Panc1 (cell line): ENCODE measurements at regions not wholly inside any gene's neighbourhood (a gene's known extent, or its start where the extent isn't known, plus 50 kb on each side); places are given as distances from the start of the nearest gene placed in this dataset.

Experiments
- CTCF ChIP-seq: fragments of 450-650 bp; IDR thresholded peaks from 2 replicates; pipeline ENCODE4 v1.5.1; 2017; ENCODE audit warnings: mild to moderate bottlenecking
- POLR2AphosphoS5 ChIP-seq: IDR thresholded peaks from 2 replicates; pipeline ENCODE4 v1.6.1; 2012; ENCODE audit warnings: mild to moderate bottlenecking, low read depth, low read length, moderate library complexity
- SIN3A ChIP-seq: IDR thresholded peaks from 2 replicates; pipeline ENCODE4 v1.6.1; 2012; ENCODE audit warnings: low read depth, mild to moderate bottlenecking, low read length, moderate library complexity, borderline replicate concordance; ENCODE audit not compliant: insufficient read depth

DNA sequence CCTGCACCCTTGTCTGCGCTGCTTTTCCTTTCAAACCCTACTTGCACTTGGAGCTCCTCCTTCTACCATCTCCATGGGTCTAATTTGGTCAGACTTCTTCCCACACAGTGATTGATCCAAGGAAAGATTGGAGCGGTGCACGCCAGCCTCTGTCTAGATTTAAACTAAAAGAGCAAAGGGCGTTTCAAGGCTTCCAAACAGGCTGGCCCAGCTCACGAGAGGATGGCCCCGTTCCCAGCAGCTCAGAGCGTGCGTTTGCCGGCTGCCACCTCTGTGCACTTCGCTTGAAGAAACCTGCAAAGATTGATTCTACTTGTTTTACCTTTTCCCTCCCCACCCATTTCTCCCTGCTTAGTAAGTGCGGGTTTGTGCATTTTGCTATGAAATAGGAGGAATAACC, 78.8 kb upstream of the ALKAL2 start:
- TF ChIP-seq CTCF (no peak), POLR2AphosphoS5 (no peak), SIN3A (no peak)
